K562 (cell line): ENCODE measurements at regions not wholly inside any gene's neighbourhood (a gene's known extent, or its start where the extent isn't known, plus 50 kb on each side); places are given as distances from the start of the nearest gene placed in this dataset.

Source experiments
- ATAC-seq: fragments of 200-7000 bp; cut with Tn5 transposase; 3 replicates; pipeline ENCODE4 v1.9.1; 2020; ENCODE audit warnings: moderate library complexity
- BruUV-seq: library from RNA; stranded (reverse); fragments of 400-500 nt; replicated peaks from 2 replicates; lab custom pipeline; 2021; lab: Mats Ljungman, UMichigan
- CTCF ChIA-PET: fragments of 300-600 bp; formaldehyde crosslinking; extraction: SDS; loops from one replicate; lab custom pipeline; 2021; ENCODE audit warnings: low intra/inter-chr PET ratio; lab: Yijun Ruan, JAX
- POLR2A ChIA-PET: fragments of 300-600, 350-650 bp; sonication (Branson Sonifier 250); formaldehyde crosslinking; extraction: SDS; loops from one replicate; lab custom pipeline; 2021; ENCODE audit warnings: antibody characterized with exemption, inconsistent platforms; lab: Yijun Ruan, JAX
- DNase-seq, 4 experiments: peaks; one replicate each; pipeline versions ENCODE4 v3.0.0 to v3.0.0-alpha.2; 2011 to 2018; ENCODE audit warnings: low spot score in 3 of 4, mixed read lengths in 3 of 4; ENCODE audit errors: extremely low read depth in 1 of 4
- FAIRE-seq: peaks from 2 replicates; lab custom pipeline; 2011; peaks lifted over from hg19 to GRCh38; lab: Jason Lieb, UNC
- H2AFZ ChIP-seq: 2 replicates; pipeline ENCODE4 v1.6.0; 2011; ENCODE audit warnings: low read depth, low read length, control low read depth, inconsistent platforms
- H3K27ac ChIP-seq: fragments of 200-600 bp; 3 replicates; pipeline ENCODE4 v1.8.0; 2011; ENCODE audit warnings: low read depth, mild to moderate bottlenecking, control low read depth, inconsistent platforms, low read length, moderate library complexity, mixed read lengths; ENCODE audit errors: extremely low read depth
- H3K27me3 ChIP-seq, 2 experiments: fragments of 300-600 bp in 1 of 2; 2 replicates in 1 of 2; 3 replicates in 1 of 2; pipeline versions ENCODE4 v1.6.0 to v1.8.0; 2011; ENCODE audit warnings: inconsistent platforms in 2 of 2, low read length in 2 of 2, mild to moderate bottlenecking in 1 of 2, mixed read lengths in 1 of 2, moderate library complexity in 1 of 2; ENCODE audit not compliant: control insufficient read depth in 2 of 2, insufficient read depth in 2 of 2
- H3K36me3 ChIP-seq: fragments of 300-600 bp; 3 replicates; pipeline ENCODE4 v1.8.0; 2011; ENCODE audit warnings: mild to moderate bottlenecking, low read length, inconsistent platforms; ENCODE audit not compliant: control insufficient read depth, insufficient read depth
- H3K4me1 ChIP-seq, 2 experiments: fragments of 200-600 bp in 1 of 2; replicated peaks in 1 of 2; 2 replicates in 1 of 2; 3 replicates in 1 of 2; pipeline versions ENCODE4 v1.5.1 to v1.8.0; 2011; ENCODE audit warnings: inconsistent platforms in 2 of 2, low read length in 2 of 2, mild to moderate bottlenecking in 1 of 2, mixed read lengths in 1 of 2, moderate library complexity in 1 of 2; ENCODE audit not compliant: control insufficient read depth in 2 of 2, insufficient read depth in 2 of 2
- H3K4me2 ChIP-seq: 2 replicates; pipeline ENCODE4 v1.6.1; 2011; ENCODE audit warnings: low read length, control low read depth, inconsistent platforms, mixed read lengths; ENCODE audit not compliant: insufficient read depth
- H3K4me3 ChIP-seq: fragments of 200-600 bp; sonication (generic), shearing (Covaris generic); 2 replicates; pipeline ENCODE4 v1.5.1; 2016; ENCODE audit warnings: control low read depth, inconsistent platforms
- H3K79me2 ChIP-seq: fragments of 200-600 bp; 3 replicates; pipeline ENCODE4 v1.8.0; 2011; ENCODE audit warnings: low read length, inconsistent platforms; ENCODE audit not compliant: control insufficient read depth, insufficient read depth
- H3K9ac ChIP-seq, 2 experiments: 2 replicates each; pipeline versions ENCODE4 v1.6.0 to v1.6.1; 2011; ENCODE audit warnings: low read depth in 2 of 2, low read length in 2 of 2, control low read depth in 1 of 2, inconsistent platforms in 1 of 2, mild to moderate bottlenecking in 1 of 2, mixed read lengths in 1 of 2; ENCODE audit not compliant: insufficient read depth in 1 of 2
- H3K9me1 ChIP-seq: one replicate; pipeline ENCODE4 v1.6.0; 2011; ENCODE audit warnings: inconsistent platforms, mild to moderate bottlenecking, low read length, moderate library complexity; ENCODE audit not compliant: control insufficient read depth, insufficient read depth
- H3K9me3 ChIP-seq: replicated peaks from 2 replicates; pipeline ENCODE4 v1.5.1; 2011; ENCODE audit warnings: low read depth, low read length, inconsistent platforms; ENCODE audit not compliant: control insufficient read depth, insufficient read depth
- H4K20me1 ChIP-seq: replicated peaks from 2 replicates; pipeline ENCODE4 v1.6.1; 2011; ENCODE audit warnings: low read length, inconsistent platforms, mixed read lengths; ENCODE audit not compliant: control insufficient read depth, insufficient read depth
- CBX5 ChIP-seq: IDR thresholded peaks from 2 replicates; pipeline ENCODE4 v1.6.1; 2014; ENCODE audit warnings: low read depth, borderline replicate concordance
- ERF ChIP-seq: fragments of 450-650 bp; formaldehyde crosslinking; IDR thresholded peaks from 2 replicates; pipeline ENCODE4 v1.4.0; 2020; ENCODE audit warnings: mild to moderate bottlenecking, mixed read lengths
- FOSL1 ChIP-seq: fragments of 200-800 bp; sonication (Bioruptor generic); conservative IDR thresholded peaks from 2 replicates; pipeline ENCODE4 v1.6.1; 2016; ENCODE audit warnings: missing genetic modification characterization, missing compliant biosample characterization
- HNRNPLL ChIP-seq: fragments of 200-400 bp; formaldehyde crosslinking; IDR thresholded peaks from 2 replicates; pipeline ENCODE4 v1.6.1; 2017; ENCODE audit warnings: low read length, low read depth, mild to moderate bottlenecking; ENCODE audit not compliant: poor library complexity, severe bottlenecking
- PML ChIP-seq: IDR thresholded peaks from 2 replicates; pipeline ENCODE4 v1.6.1; 2012; ENCODE audit warnings: low read length, inconsistent platforms
- RB1 ChIP-seq: fragments of 450-650 bp; IDR thresholded peaks from 2 replicates; pipeline ENCODE4 v1.6.1; 2017; ENCODE audit warnings: low read depth, mild to moderate bottlenecking
- SIX5 ChIP-seq, 2 experiments: IDR thresholded peaks; 2 replicates each; pipeline ENCODE4 v1.6.1; 2011; ENCODE audit warnings: low read length in 2 of 2, borderline replicate concordance in 1 of 2, low read depth in 1 of 2, mild to moderate bottlenecking in 1 of 2, moderate library complexity in 1 of 2; ENCODE audit not compliant: insufficient read depth in 1 of 2
- SMC3 ChIP-seq: conservative IDR thresholded peaks from 2 replicates; pipeline ENCODE4 v1.6.1; 2011; ENCODE audit warnings: low read depth, low read length, improper control_type of control experiment; ENCODE audit not compliant: insufficient read depth
- TRIM28 ChIP-seq: fragments of 450-650 bp; IDR thresholded peaks from 2 replicates; pipeline ENCODE4 v1.6.1; 2017
- ZC3H11A ChIP-seq: IDR thresholded peaks from 2 replicates; pipeline ENCODE4 v1.6.1; 2012; ENCODE audit warnings: low read depth, low read length, improper control_type of control experiment
- ZFP36 ChIP-seq: fragments of 150-350 bp; IDR thresholded peaks from 2 replicates; pipeline ENCODE4 v1.6.1; 2018; ENCODE audit warnings: low read length, low read depth; ENCODE audit not compliant: partially characterized antibody
- WGBS: fragments of 100-300 bp; shearing (Covaris generic); methylation state at CpG from one replicate; pipeline ENCODE4 v1.1.6; 2016; ENCODE audit warnings: low coverage, mixed read lengths; ENCODE audit not compliant: insufficient coverage; ENCODE audit errors: missing lambda C conversion rate; 5-methylcytosine and 5-hydroxymethylcytosine counted together
- in situ Hi-C: fragments of 300-500 bp; cut with MboI; formaldehyde crosslinking; loops from 4 replicates; pipeline ENCODE4 v1.15.0; 2018; ENCODE audit warnings: inconsistent platforms, mixed read lengths
- intact Hi-C: fragments of 100-400 bp; cut with micrococcal nuclease; formaldehyde crosslinking; loops from 2 replicates; pipeline ENCODE4 v1.14.2; 2022
- TF ChIP-seq, protein P1 (sequence below): fragments of 250-450 bp; sonication (Bioruptor Pico); IDR thresholded peaks from 2 replicates; pipeline ENCODE4 v1.8.0; 2021; ENCODE audit warnings: borderline replicate concordance, mild to moderate bottlenecking, moderate library complexity; ENCODE audit not compliant: poor library complexity, severe bottlenecking
- TF ChIP-seq, protein P2 (sequence below): IDR thresholded peaks from 2 replicates; pipeline ENCODE4 v1.6.1; 2011; ENCODE audit not compliant: insufficient read length; ENCODE audit errors: extremely low read depth
- TF ChIP-seq, protein P3 (sequence below): sonication (generic); formaldehyde crosslinking; IDR thresholded peaks from 2 replicates; pipeline ENCODE4 v1.8.1; 2022; ENCODE audit warnings: missing genetic modification reagents

DNA sequence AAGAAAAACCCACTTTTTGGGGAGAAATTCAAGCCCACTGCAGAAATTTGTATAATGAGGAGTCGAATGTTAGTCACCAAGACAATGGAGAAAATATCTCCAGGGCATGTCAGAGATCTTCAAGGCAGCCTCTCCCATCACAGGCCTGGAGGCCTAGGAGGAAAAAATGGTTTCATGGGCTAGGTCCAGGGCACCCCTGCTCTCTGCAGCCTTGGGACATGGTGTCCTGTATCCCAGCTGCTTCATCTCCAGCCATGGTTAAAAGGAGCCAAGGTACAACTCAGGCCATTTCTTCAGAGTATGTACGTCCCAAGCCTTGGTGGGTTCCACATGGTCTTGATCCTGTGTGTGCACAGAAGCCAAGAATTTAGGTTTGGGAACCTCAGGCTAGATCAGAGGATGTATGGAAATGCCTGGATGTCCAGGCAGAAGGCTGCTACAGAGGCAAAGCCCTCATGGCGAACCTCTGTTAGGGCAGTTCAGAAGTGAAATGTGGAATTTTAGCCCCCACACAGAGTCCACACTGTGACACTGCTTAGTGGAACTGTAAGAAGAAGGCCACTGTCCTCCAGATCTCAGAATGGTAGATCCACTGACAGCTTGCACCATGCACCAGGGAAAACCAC lies 561.4 kb downstream of the ISL1 start:
- in situ Hi-C loops = no loop called here
- Histone ChIP-seq H3K79me2 (no peaks in the 10 kb centered on the region), H3K27me3 (no peaks in the 10 kb centered on the region), H4K20me1 (no peaks in the 10 kb centered on the region), H3K4me2 (no peak overlapping the region), H3K36me3 (no peaks in the 10 kb centered on the region), H3K4me1 (no peaks in the 10 kb centered on the region), H3K4me3 (no peak overlapping the region), H3K9me3 (0 out of 2 replicates have a peak, but pooled peaks cover 2% of the 10 kb centered on the region), H3K9me1 (no peaks in the 10 kb centered on the region), H3K9ac (no peak overlapping the region), H3K27ac (no peak overlapping the region), H2AFZ (no peak overlapping the region)
- intact Hi-C loops = no loop called here
- DNase-seq = peak in 1 of 4 experiments; percentile 1
- ChIA-PET POLR2A (no interaction called here), CTCF (no interaction called here)
- WGBS = 3% methylated on average over 3 of the region's 3 CpGs
- TF ChIP-seq CBX5 = 0 out of 2 replicates have a peak, but pooled peaks have one; percentile 31
- no peak for TF ChIP-seq FOSL1
- TF ChIP-seq ZFP36 = peak; percentile 79
- FAIRE-seq = no peak
- ATAC-seq = no peak
- no TSS peak for BruUV-seq

DNA sequence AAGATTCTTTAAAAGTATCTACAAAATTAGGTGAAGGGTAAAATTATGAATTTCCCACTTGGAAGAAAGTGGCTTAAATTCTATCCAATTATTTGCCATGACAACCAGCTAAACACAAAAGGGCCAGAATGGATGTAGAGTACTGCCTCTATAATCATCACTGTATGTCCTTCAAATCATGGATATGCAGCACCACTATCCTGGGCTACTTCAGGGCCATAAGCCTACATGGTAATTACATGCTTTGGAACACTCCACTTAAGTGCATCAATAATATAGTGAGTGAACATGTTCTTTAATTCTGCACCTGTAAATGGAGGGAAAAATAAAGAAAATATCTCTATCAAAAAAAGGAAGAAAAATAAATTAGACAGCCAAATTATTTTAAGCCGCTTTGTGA lies 575.2 kb downstream of the ISL1 start:
- H2AFZ ChIP-seq = no peak overlapping the region
- H3K79me2 ChIP-seq = no peaks in the 10 kb centered on the region
- FAIRE-seq (no peak), DNase-seq (no peak), ATAC-seq (no peak)
- intact Hi-C loops (no loop called here), in situ Hi-C loops (no loop called here)
- CTCF ChIA-PET = no interaction called here
- H3K27ac ChIP-seq = no peak overlapping the region
- no peaks in the 10 kb centered on the region for H3K9me1 ChIP-seq
- H3K36me3 ChIP-seq = no peaks in the 10 kb centered on the region
- POLR2A ChIA-PET = no interaction called here
- BruUV-seq = no TSS peak
- no peaks in the 10 kb centered on the region for H3K4me1 ChIP-seq
- no peak overlapping the region for H3K9ac ChIP-seq
- no peaks in the 10 kb centered on the region; the same call in 1 of the 2 replicates for H3K9me3 ChIP-seq
- WGBS = 0% methylated on average over 1 of the region's 1 CpG
- H3K27me3 ChIP-seq = no peaks in the 10 kb centered on the region
- no peak overlapping the region for H3K4me3 ChIP-seq
- no peaks in the 10 kb centered on the region for H4K20me1 ChIP-seq
- no peak overlapping the region for H3K4me2 ChIP-seq
- TF ChIP-seq RB1 = no peak
- TF ChIP-seq ZC3H11A = no peak
- TF ChIP-seq, protein P1, sequence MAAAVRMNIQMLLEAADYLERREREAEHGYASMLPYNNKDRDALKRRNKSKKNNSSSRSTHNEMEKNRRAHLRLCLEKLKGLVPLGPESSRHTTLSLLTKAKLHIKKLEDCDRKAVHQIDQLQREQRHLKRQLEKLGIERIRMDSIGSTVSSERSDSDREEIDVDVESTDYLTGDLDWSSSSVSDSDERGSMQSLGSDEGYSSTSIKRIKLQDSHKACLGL = no peak
- TF ChIP-seq, protein P2, sequence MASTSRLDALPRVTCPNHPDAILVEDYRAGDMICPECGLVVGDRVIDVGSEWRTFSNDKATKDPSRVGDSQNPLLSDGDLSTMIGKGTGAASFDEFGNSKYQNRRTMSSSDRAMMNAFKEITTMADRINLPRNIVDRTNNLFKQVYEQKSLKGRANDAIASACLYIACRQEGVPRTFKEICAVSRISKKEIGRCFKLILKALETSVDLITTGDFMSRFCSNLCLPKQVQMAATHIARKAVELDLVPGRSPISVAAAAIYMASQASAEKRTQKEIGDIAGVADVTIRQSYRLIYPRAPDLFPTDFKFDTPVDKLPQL = no peak
- TF ChIP-seq TRIM28 = no peak
- TF ChIP-seq SMC3 = no peak
- TF ChIP-seq ERF (CRISPR knock-in tag) = no peak
- TF ChIP-seq HNRNPLL = no peak
- TF ChIP-seq SIX5 (IDR thresholded peaks at IDR 0.05; ENCODE audit: borderline replicate concordance in 1 of 2, insufficient read depth in 1 of 2, low read depth in 1 of 2, low read length in 2 of 2) = no peak
- TF ChIP-seq PML = no peak
- TF ChIP-seq, protein P3, sequence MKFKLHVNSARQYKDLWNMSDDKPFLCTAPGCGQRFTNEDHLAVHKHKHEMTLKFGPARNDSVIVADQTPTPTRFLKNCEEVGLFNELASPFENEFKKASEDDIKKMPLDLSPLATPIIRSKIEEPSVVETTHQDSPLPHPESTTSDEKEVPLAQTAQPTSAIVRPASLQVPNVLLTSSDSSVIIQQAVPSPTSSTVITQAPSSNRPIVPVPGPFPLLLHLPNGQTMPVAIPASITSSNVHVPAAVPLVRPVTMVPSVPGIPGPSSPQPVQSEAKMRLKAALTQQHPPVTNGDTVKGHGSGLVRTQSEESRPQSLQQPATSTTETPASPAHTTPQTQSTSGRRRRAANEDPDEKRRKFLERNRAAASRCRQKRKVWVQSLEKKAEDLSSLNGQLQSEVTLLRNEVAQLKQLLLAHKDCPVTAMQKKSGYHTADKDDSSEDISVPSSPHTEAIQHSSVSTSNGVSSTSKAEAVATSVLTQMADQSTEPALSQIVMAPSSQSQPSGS (CRISPR knock-in tag) = no peak
